OCI-LY7 (cell line): ENCODE measurements at regions not wholly inside any gene's neighbourhood (a gene's known extent, or its start where the extent isn't known, plus 50 kb on each side); places are given as distances from the start of the nearest gene placed in this dataset.

Experiments used
- BruUV-seq: library from RNA; stranded (reverse); fragments of 400-500 nt; replicated peaks from 2 replicates; lab custom pipeline; 2021; lab: Mats Ljungman, UMichigan
- CTCF ChIA-PET: fragments of 300-600 bp; sonication (Branson Sonifier 250); formaldehyde crosslinking; loops from one replicate; lab custom pipeline; 2022; ENCODE audit warnings: antibody characterized with exemption; ENCODE audit not compliant: unreplicated experiment; lab: Charles Lee
- POLR2A ChIA-PET: fragments of 300-600 bp; sonication (Branson Sonifier 250); formaldehyde crosslinking; loops from one replicate; lab custom pipeline; 2022; ENCODE audit warnings: antibody characterized with exemption; lab: Charles Lee
- DNase-seq: peaks from one replicate; pipeline ENCODE4 v3.0.0-alpha.2; 2015; ENCODE audit warnings: low spot score
- H2AFZ ChIP-seq: fragments of 200-600 bp; sonication (generic), shearing (Covaris generic); 2 replicates; pipeline ENCODE4 v1.6.1; 2014; ENCODE audit warnings: mild to moderate bottlenecking, antibody characterized with exemption, low read length, moderate library complexity
- H3K27ac ChIP-seq: fragments of 200-600 bp; sonication (generic); 2 replicates; pipeline ENCODE4 v1.5.1; 2014; ENCODE audit warnings: mixed run types, low read depth, mild to moderate bottlenecking, moderate library complexity, low read length, inconsistent platforms; ENCODE audit not compliant: poor library complexity, severe bottlenecking
- H3K36me3 ChIP-seq: fragments of 200-600 bp; sonication (generic); 2 replicates; pipeline ENCODE4 v1.6.1; 2014; ENCODE audit warnings: mild to moderate bottlenecking, antibody characterized with exemption, low read length, moderate library complexity, mixed read lengths; ENCODE audit not compliant: insufficient read depth
- H3K4me1 ChIP-seq: fragments of 200-600 bp; sonication (generic); 2 replicates; pipeline ENCODE4 v1.5.1; 2014; ENCODE audit warnings: mild to moderate bottlenecking, low read length; ENCODE audit not compliant: insufficient read depth, poor library complexity, severe bottlenecking
- H3K4me2 ChIP-seq: fragments of 200-600 bp; sonication (generic); 2 replicates; pipeline ENCODE4 v1.6.1; 2014; ENCODE audit warnings: mild to moderate bottlenecking, low read length
- H3K4me3 ChIP-seq: fragments of 200-600 bp; sonication (generic); 2 replicates; pipeline ENCODE4 v1.5.1; 2014; ENCODE audit warnings: mild to moderate bottlenecking, low read depth, low read length; ENCODE audit not compliant: poor library complexity, severe bottlenecking
- H3K79me2 ChIP-seq: fragments of 200-600 bp; sonication (generic); 2 replicates; pipeline ENCODE4 v1.6.1; 2016; ENCODE audit warnings: low read depth, mild to moderate bottlenecking, low read length, moderate library complexity, mixed read lengths; ENCODE audit not compliant: insufficient read depth
- H3K9me2 ChIP-seq: fragments of 200-600 bp; sonication (generic); 2 replicates; pipeline ENCODE4 v1.6.1; 2016; ENCODE audit warnings: mild to moderate bottlenecking, low read length, mixed read lengths; ENCODE audit not compliant: insufficient read depth
- H3K9me3 ChIP-seq: fragments of 200-600 bp; sonication (generic); 2 replicates; pipeline ENCODE4 v1.6.1; 2014; ENCODE audit warnings: mild to moderate bottlenecking, mixed run types, low read length, mixed read lengths
- H4K20me1 ChIP-seq: fragments of 200-600 bp; sonication (generic); 2 replicates; pipeline ENCODE4 v1.6.1; 2014; ENCODE audit warnings: mild to moderate bottlenecking, antibody characterized with exemption, low read length, moderate library complexity, mixed read lengths; ENCODE audit not compliant: insufficient read depth
- EZH2phosphoT487 ChIP-seq: fragments of 200-600 bp; sonication (generic); IDR thresholded peaks from 2 replicates; pipeline ENCODE4 v1.6.1; 2018; ENCODE audit warnings: low read depth, borderline replicate concordance, mild to moderate bottlenecking, mixed run types, antibody characterized with exemption, low read length, moderate library complexity, mixed read lengths
- intact Hi-C: fragments of 100-400 bp; cut with micrococcal nuclease; formaldehyde crosslinking; loops from one replicate; pipeline ENCODE4 v1.10.0; 2022; ENCODE audit not compliant: unreplicated experiment
- TF ChIP-seq, protein P1 (sequence below): fragments of 200-600 bp; sonication (generic); conservative IDR thresholded peaks from 2 replicates; pipeline ENCODE4 v1.5.1; 2014; ENCODE audit warnings: mild to moderate bottlenecking, antibody characterized with exemption, low read length, moderate library complexity, mixed read lengths

DNA sequence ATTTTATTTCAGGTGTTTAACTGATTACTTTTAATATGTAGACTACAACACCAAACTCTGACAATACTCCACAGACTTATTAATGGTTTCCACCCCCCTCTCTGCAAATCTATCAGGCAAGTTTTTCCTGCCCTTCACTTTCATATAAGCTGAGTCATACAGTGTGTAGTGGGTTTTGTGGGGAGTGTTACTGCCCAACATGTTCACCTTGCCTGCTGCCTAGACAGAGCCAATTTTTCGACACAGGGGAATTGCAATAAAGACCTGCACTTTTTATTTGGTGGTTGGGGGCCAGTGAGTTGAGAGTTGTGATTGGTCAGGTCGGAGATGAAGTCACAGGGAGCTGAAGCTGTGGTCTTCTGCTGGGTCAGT, 119.7 kb downstream of the PPIAL4G start:
- Histone ChIP-seq H3K4me2 (no peak overlapping the region), H3K4me1 (no peaks in the 10 kb centered on the region), H4K20me1 (no peaks in the 10 kb centered on the region), H3K9me3 (no peaks in the 10 kb centered on the region), H3K4me3 (no peak overlapping the region), H3K36me3 (no peaks in the 10 kb centered on the region), H2AFZ (no peak overlapping the region), H3K27ac (no peak overlapping the region), H3K79me2 (no peaks in the 10 kb centered on the region), H3K9me2 (no peaks in the 10 kb centered on the region)
- TF ChIP-seq EZH2phosphoT487, result no peak
- TF ChIP-seq, protein P1, sequence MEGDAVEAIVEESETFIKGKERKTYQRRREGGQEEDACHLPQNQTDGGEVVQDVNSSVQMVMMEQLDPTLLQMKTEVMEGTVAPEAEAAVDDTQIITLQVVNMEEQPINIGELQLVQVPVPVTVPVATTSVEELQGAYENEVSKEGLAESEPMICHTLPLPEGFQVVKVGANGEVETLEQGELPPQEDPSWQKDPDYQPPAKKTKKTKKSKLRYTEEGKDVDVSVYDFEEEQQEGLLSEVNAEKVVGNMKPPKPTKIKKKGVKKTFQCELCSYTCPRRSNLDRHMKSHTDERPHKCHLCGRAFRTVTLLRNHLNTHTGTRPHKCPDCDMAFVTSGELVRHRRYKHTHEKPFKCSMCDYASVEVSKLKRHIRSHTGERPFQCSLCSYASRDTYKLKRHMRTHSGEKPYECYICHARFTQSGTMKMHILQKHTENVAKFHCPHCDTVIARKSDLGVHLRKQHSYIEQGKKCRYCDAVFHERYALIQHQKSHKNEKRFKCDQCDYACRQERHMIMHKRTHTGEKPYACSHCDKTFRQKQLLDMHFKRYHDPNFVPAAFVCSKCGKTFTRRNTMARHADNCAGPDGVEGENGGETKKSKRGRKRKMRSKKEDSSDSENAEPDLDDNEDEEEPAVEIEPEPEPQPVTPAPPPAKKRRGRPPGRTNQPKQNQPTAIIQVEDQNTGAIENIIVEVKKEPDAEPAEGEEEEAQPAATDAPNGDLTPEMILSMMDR, result no peak
- no peak for DNase-seq
- BruUV-seq, result no TSS peak
- CTCF ChIA-PET, result no interaction called here
- intact Hi-C loops, result no loop called here
- POLR2A ChIA-PET, result no interaction called here

DNA sequence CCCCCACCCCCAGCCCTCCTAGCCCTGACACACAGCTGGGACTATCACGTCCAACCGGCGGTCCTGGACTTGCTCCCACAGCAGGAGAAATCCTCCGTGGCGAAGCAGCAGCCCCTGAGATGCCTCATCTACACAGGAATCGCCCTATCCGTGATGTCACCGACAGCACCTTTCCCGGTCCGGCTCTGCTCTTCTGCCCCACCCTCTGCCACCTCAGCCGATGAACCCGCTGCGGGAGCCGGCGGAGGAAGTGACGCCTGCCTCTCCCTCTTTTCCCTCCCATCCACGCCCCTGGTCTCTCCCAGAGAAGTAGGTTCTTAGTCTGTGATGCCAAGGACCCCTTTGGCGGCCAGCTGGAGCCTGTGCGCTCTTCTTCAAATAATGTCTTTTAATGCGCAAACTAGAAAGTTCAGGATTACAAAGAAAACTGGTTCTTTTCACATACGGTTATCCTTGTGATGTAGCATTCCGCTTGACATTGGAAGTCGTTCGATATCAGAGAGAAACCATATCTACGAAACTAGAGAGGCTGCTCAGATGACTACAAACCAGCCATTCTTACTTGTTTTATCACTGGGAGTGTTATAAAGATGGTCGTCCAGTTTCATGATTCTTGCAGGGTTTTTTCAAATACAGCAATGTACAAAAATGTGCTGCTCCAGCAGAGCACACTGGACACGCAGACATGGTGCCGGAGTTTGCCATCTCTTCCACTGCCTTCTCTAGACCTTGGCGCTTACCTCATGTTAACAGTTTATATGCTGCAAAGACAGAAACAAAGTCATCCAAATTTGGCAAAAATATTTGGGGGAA, 120.3 kb downstream of the PPIAL4G start:
- Histone ChIP-seq H3K9me2 (no peaks in the 10 kb centered on the region), H3K4me2 (no peak overlapping the region), H3K36me3 (no peaks in the 10 kb centered on the region), H3K4me3 (no peak overlapping the region), H3K9me3 (no peaks in the 10 kb centered on the region), H4K20me1 (no peaks in the 10 kb centered on the region), H2AFZ (no peak overlapping the region), H3K4me1 (no peaks in the 10 kb centered on the region), H3K79me2 (no peaks in the 10 kb centered on the region), H3K27ac (no peak overlapping the region)
- intact Hi-C loops, result no loop called here
- BruUV-seq, result no TSS peak
- POLR2A ChIA-PET, result no interaction called here
- DNase-seq, result no peak
- CTCF ChIA-PET, result no interaction called here
- no peak for TF ChIP-seq EZH2phosphoT487
- TF ChIP-seq, protein P1, result no peak

DNA sequence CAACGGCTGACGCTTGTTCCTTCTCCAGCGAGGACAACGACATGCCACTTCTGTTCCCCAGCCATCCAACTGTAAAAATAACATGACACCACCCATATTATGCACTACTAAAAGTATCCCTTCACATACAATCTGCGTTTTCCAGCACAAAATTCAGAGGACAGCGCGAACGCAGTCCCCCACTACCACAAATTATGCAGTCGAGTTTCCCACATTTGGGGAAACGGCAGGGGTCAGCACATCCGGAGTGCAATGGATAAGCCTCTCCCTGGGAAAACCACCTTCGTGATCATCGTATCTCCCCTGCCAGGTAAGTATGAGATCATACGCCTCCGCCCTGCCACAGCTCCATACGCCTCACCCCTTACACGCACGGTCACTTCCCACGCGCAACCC, 120.9 kb downstream of the PPIAL4G start:
- no peak for DNase-seq
- no peak for TF ChIP-seq EZH2phosphoT487
- TF ChIP-seq, protein P1, result no peak
- intact Hi-C loops, result no loop called here
- no peaks in the 10 kb centered on the region for H4K20me1 ChIP-seq
- no peaks in the 10 kb centered on the region for H3K36me3 ChIP-seq
- POLR2A ChIA-PET, result no interaction called here
- no peaks in the 10 kb centered on the region for H3K9me2 ChIP-seq
- no peak overlapping the region for H3K27ac ChIP-seq
- no peaks in the 10 kb centered on the region for H3K9me3 ChIP-seq
- H3K4me2 ChIP-seq, result no peak overlapping the region
- CTCF ChIA-PET, result no interaction called here
- H3K79me2 ChIP-seq, result no peaks in the 10 kb centered on the region
- no peak overlapping the region for H3K4me3 ChIP-seq
- BruUV-seq, result no TSS peak
- H2AFZ ChIP-seq, result no peak overlapping the region
- no peaks in the 10 kb centered on the region for H3K4me1 ChIP-seq
